Parathyroid adenoma (tissue), 2 donors: ENCODE measurements at regions not wholly inside any gene's neighbourhood (a gene's known extent, or its start where the extent isn't known, plus 50 kb on each side); places are given as distances from the start of the nearest gene placed in this dataset.

Experiments used
- H2AFZ ChIP-seq: fragments of 300-600 bp; sonication (generic); one replicate; pipeline ENCODE4 v1.7.0; 2017; ENCODE audit warnings: antibody characterized with exemption, mild to moderate bottlenecking
- H3K27ac ChIP-seq: fragments of 300-600 bp; sonication (generic); one replicate; pipeline ENCODE4 v1.7.0; 2017
- H3K27me3 ChIP-seq: fragments of 300-600 bp; sonication (generic); one replicate; pipeline ENCODE4 v1.7.0; 2017; ENCODE audit warnings: low read length; ENCODE audit not compliant: control insufficient read depth, insufficient read depth
- H3K36me3 ChIP-seq: fragments of 300-600 bp; sonication (generic); one replicate; pipeline ENCODE4 v1.7.0; 2017; ENCODE audit warnings: low read length; ENCODE audit not compliant: control insufficient read depth, insufficient read depth
- H3K4me1 ChIP-seq: fragments of 300-600 bp; sonication (generic); one replicate; pipeline ENCODE4 v1.7.0; 2017; ENCODE audit warnings: control low read depth
- H3K4me2 ChIP-seq: fragments of 300-600 bp; sonication (generic); one replicate; pipeline ENCODE4 v1.7.0; 2017; ENCODE audit warnings: low read length
- H3K4me3 ChIP-seq: fragments of 300-600 bp; sonication (generic); one replicate; pipeline ENCODE4 v1.7.0; 2017; ENCODE audit warnings: low read depth, low read length
- H3K79me2 ChIP-seq: fragments of 300-600 bp; sonication (generic); one replicate; pipeline ENCODE4 v1.7.0; 2017; ENCODE audit warnings: control low read depth
- H3K9ac ChIP-seq: fragments of 300-600 bp; sonication (generic); one replicate; pipeline ENCODE4 v1.7.0; 2017; ENCODE audit warnings: mild to moderate bottlenecking
- H3K9me3 ChIP-seq: fragments of 300-600 bp; sonication (generic); one replicate; pipeline ENCODE4 v1.7.0; 2017; ENCODE audit warnings: low read length; ENCODE audit not compliant: control insufficient read depth
- CTCF ChIP-seq: fragments of 300-600 bp; sonication (generic); IDR thresholded peaks from one replicate; pipeline ENCODE4 v1.7.0; 2017; ENCODE audit warnings: antibody characterized with exemption, mild to moderate bottlenecking
- donor health status: primary hyperparathyroidism.

GRCh38 chr1:37096523-37096922, 62.2 kb upstream of the GRIK3 start:
- Histone ChIP-seq H3K27ac (no peak overlapping the region), H3K4me3 (no peak overlapping the region), H2AFZ (no peak overlapping the region), H3K27me3 (no peaks in the 10 kb centered on the region), H3K9ac (no peak overlapping the region), H3K36me3 (no peaks in the 10 kb centered on the region), H3K79me2 (no peaks in the 10 kb centered on the region), H3K9me3 (no peaks in the 10 kb centered on the region), H3K4me2 (no peak overlapping the region), H3K4me1 (no peaks in the 10 kb centered on the region)
- TF ChIP-seq CTCF, result no peak

- no peak for TF ChIP-seq CTCF
- Histone ChIP-seq H3K79me2 (no peaks in the 10 kb centered on the region), H3K36me3 (no peaks in the 10 kb centered on the region), H3K4me3 (no peak overlapping the region), H3K4me1 (no peaks in the 10 kb centered on the region), H2AFZ (no peak overlapping the region), H3K4me2 (no peak overlapping the region), H3K27ac (no peak overlapping the region), H3K27me3 (no peaks in the 10 kb centered on the region), H3K9ac (no peak overlapping the region), H3K9me3 (no peaks in the 10 kb centered on the region)
These were observed 63.4 kb upstream of the GRIK3 start for GRCh38 chr1:37097731-37098130.

- H3K27ac ChIP-seq, result no peak overlapping the region
- H3K4me1 ChIP-seq, result no peaks in the 10 kb centered on the region
- no peaks in the 10 kb centered on the region for H3K9me3 ChIP-seq
- H3K36me3 ChIP-seq, result no peaks in the 10 kb centered on the region
- H3K27me3 ChIP-seq, result no peaks in the 10 kb centered on the region
- no peaks in the 10 kb centered on the region for H3K79me2 ChIP-seq
- TF ChIP-seq CTCF, result no peak
- no peak overlapping the region for H3K4me2 ChIP-seq
- H3K4me3 ChIP-seq, result no peak overlapping the region
- H2AFZ ChIP-seq, result no peak overlapping the region
- no peak overlapping the region for H3K9ac ChIP-seq
These were observed 63.9 kb upstream of the GRIK3 start for GRCh38 chr1:37098237-37098636.

GRCh38 chr1:37100310-37100709, 66.0 kb upstream of the GRIK3 start:
- H3K36me3 ChIP-seq, result no peaks in the 10 kb centered on the region
- no peaks in the 10 kb centered on the region for H3K79me2 ChIP-seq
- no peak overlapping the region for H3K9ac ChIP-seq
- H3K27ac ChIP-seq, result no peak overlapping the region
- no peaks in the 10 kb centered on the region for H3K27me3 ChIP-seq
- no peaks in the 10 kb centered on the region for H3K9me3 ChIP-seq
- no peaks in the 10 kb centered on the region for H3K4me1 ChIP-seq
- no peak overlapping the region for H2AFZ ChIP-seq
- TF ChIP-seq CTCF, result no peak
- no peak overlapping the region for H3K4me2 ChIP-seq
- no peak overlapping the region for H3K4me3 ChIP-seq

GRCh38 chr1:37102656-37103382, 68.5 kb upstream of the GRIK3 start:
- no peaks in the 10 kb centered on the region for H3K9me3 ChIP-seq
- no peak overlapping the region for H2AFZ ChIP-seq
- no peaks in the 10 kb centered on the region for H3K79me2 ChIP-seq
- H3K27me3 ChIP-seq, result no peaks in the 10 kb centered on the region
- no peak overlapping the region for H3K27ac ChIP-seq
- H3K4me3 ChIP-seq, result no peak overlapping the region
- TF ChIP-seq CTCF, result no peak
- H3K4me1 ChIP-seq, result no peaks in the 10 kb centered on the region
- no peak overlapping the region for H3K9ac ChIP-seq
- no peaks in the 10 kb centered on the region for H3K36me3 ChIP-seq
- H3K4me2 ChIP-seq, result no peak overlapping the region
